ENCODE measurements at regions not wholly inside any gene's neighbourhood (a gene's known extent, or its start where the extent isn't known, plus 50 kb on each side); places are given as distances from the start of the nearest gene placed in this dataset.

GRCh38 chr15:38930851-38931572 is 366.4 kb upstream of the RASGRP1 start:
- Histone ChIP-seq H3K27me3 (ENCODE audit: control insufficient read depth in 2 of 2, insufficient read depth in 2 of 2, low read length in 2 of 2) (no peaks in the 10 kb centered on the region), H3K4me1 (ENCODE audit: control insufficient read depth in 2 of 2, insufficient read depth in 2 of 2, low read length in 2 of 2) (no peaks in the 10 kb centered on the region), H3K9me3 (ENCODE audit: control insufficient read depth in 2 of 3, low read length in 3 of 3) (no peaks in the 10 kb centered on the region), H3K4me3 (ENCODE audit: low read length) (no peak overlapping the region), H3K36me3 (ENCODE audit: control insufficient read depth in 2 of 3, insufficient read depth in 3 of 3, low read length in 3 of 3) (no peaks in the 10 kb centered on the region), H3K27ac (ENCODE audit: low read depth, low read length) (no peak overlapping the region)
- no peaks in the 10 kb centered on the region for H3K4me1 Mint-ChIP-seq
- peaks cover 0 to 7% (median 0%) of the 10 kb centered on the region in 11 donors for H3K9me3 Mint-ChIP-seq
- H3K4me3 Mint-ChIP-seq: no peak overlapping the region
- H3K36me3 Mint-ChIP-seq: no peaks in the 10 kb centered on the region
- ChIA-PET POLR2A (no interaction called here), CTCF (interaction anchor here (0.6 kb wide), 1 partner anchor 27 kb away, joined by 3 read pairs; no protein-coding TSS in a partner anchor)
- H3K27ac Mint-ChIP-seq: no peak overlapping the region
- DNase-seq (no peak), ATAC-seq (no peak)
- H3K27me3 Mint-ChIP-seq: peaks cover under 1 to 27% (median 22%) of the 10 kb centered on the region in 5 donors
- intact Hi-C loops (cut with micrococcal nuclease): no loop called here

DNA sequence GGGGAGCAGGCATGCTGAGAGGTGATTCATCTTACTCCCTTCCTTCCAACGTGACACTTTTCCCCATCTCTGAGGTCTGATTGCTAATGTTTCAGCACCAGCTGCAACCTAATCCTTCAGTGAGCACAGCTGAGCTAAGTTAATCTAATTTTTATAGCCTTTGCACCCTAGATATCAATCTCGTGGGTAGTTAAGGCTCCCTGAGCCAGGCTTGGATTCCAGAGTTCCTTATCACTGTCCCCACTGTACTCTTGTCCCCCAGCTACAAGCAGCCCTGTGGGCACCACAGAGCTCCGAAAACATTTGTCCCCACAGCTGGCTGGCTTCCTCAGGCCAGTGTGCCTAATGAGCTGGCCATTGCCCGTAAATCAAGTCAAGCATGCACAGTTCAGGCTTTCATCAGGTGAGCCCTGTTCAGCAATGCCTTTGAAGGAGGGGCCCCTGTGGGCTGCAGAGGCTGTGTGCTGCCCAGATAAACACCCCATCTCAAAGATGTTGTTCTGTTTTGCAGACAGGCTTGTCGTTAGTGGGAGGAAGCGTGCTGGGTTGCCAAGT is 376.9 kb upstream of the RASGRP1 start:
- Histone ChIP-seq H3K27ac (ENCODE audit: low read depth, low read length) (no peak overlapping the region), H3K9me3 (ENCODE audit: control insufficient read depth in 2 of 3, low read length in 3 of 3) (no peaks in the 10 kb centered on the region), H3K36me3 (ENCODE audit: control insufficient read depth in 2 of 3, insufficient read depth in 3 of 3, low read length in 3 of 3) (no peaks in the 10 kb centered on the region), H3K4me1 (ENCODE audit: control insufficient read depth in 2 of 2, insufficient read depth in 2 of 2, low read length in 2 of 2) (no peaks in the 10 kb centered on the region), H3K27me3 (ENCODE audit: control insufficient read depth in 2 of 2, insufficient read depth in 2 of 2, low read length in 2 of 2) (no peaks in the 10 kb centered on the region), H3K4me3 (ENCODE audit: low read length) (no peak overlapping the region)
- no peak for DNase-seq
- POLR2A ChIA-PET: no interaction called here
- no peaks in the 10 kb centered on the region for H3K36me3 Mint-ChIP-seq
- no peak for ATAC-seq
- no peaks in the 10 kb centered on the region for H3K4me1 Mint-ChIP-seq
- intact Hi-C loops (cut with micrococcal nuclease): no loop called here
- H3K27ac Mint-ChIP-seq: no peak overlapping the region
- no peak overlapping the region for H3K4me3 Mint-ChIP-seq
- CTCF ChIA-PET: no interaction called here
- H3K27me3 Mint-ChIP-seq: peaks cover 10 to 28% (median 20%) of the 10 kb centered on the region in 5 donors
- peaks cover 0 to 11% (median 0%) of the 10 kb centered on the region in 11 donors for H3K9me3 Mint-ChIP-seq

DNA sequence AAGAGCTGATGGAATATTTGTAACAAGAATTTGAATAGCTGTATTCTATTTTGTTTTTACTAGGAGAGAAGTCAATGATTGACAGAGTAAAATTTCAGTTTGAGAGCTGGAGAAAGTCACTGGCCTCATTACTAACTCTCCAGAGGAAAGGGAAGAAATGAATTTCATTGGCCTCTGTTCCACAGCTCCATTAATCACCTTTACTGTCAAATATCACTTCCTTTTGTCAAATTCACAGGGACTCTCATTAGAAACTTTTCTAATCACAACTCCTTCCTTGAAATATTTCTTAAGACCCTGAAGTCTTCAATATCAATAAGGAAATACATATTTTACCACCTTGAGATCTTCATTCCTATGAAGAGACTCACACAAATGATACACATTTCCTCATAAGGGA is 379.9 kb upstream of the RASGRP1 start:
- Histone ChIP-seq H3K9me3 (ENCODE audit: control insufficient read depth in 2 of 3, low read length in 3 of 3) (no peaks in the 10 kb centered on the region), H3K27ac (ENCODE audit: low read depth, low read length) (no peak overlapping the region), H3K4me1 (ENCODE audit: control insufficient read depth in 2 of 2, insufficient read depth in 2 of 2, low read length in 2 of 2) (no peaks in the 10 kb centered on the region), H3K27me3 (ENCODE audit: control insufficient read depth in 2 of 2, insufficient read depth in 2 of 2, low read length in 2 of 2) (no peaks in the 10 kb centered on the region), H3K36me3 (ENCODE audit: control insufficient read depth in 2 of 3, insufficient read depth in 3 of 3, low read length in 3 of 3) (no peaks in the 10 kb centered on the region), H3K4me3 (ENCODE audit: low read length) (no peak overlapping the region)
- Mint-ChIP-seq H3K9me3 (no peaks in the 10 kb centered on the region), H3K36me3 (no peaks in the 10 kb centered on the region), H3K4me1 (no peaks in the 10 kb centered on the region), H3K27me3 (peaks cover 0 to 11% (median 10%) of the 10 kb centered on the region in 5 donors), H3K27ac (no peak overlapping the region), H3K4me3 (no peak overlapping the region)
- intact Hi-C loops (cut with micrococcal nuclease): no loop called here
- no peak for ATAC-seq
- POLR2A ChIA-PET: no interaction called here
- CTCF ChIA-PET: no interaction called here
- no peak for DNase-seq

- DNase-seq: no peak
- no peak overlapping the region for H3K27ac Mint-ChIP-seq
- H3K36me3 Mint-ChIP-seq: no peaks in the 10 kb centered on the region
- POLR2A ChIA-PET: no interaction called here
- no peak overlapping the region for H3K27ac ChIP-seq (ENCODE audit: low read depth, low read length)
- peaks cover 0 to 11% (median 10%) of the 10 kb centered on the region in 5 donors for H3K27me3 Mint-ChIP-seq
- H3K9me3 Mint-ChIP-seq: no peaks in the 10 kb centered on the region
- no peak for ATAC-seq
- CTCF ChIA-PET: no interaction called here
- no peaks in the 10 kb centered on the region for H3K9me3 ChIP-seq (ENCODE audit: control insufficient read depth in 2 of 3, low read length in 3 of 3)
- intact Hi-C loops (cut with micrococcal nuclease): no loop called here
- H3K4me3 ChIP-seq (ENCODE audit: low read length): no peak overlapping the region
- H3K4me1 ChIP-seq (ENCODE audit: control insufficient read depth in 2 of 2, insufficient read depth in 2 of 2, low read length in 2 of 2): no peaks in the 10 kb centered on the region
- no peaks in the 10 kb centered on the region for H3K36me3 ChIP-seq (ENCODE audit: control insufficient read depth in 2 of 3, insufficient read depth in 3 of 3, low read length in 3 of 3)
- no peak overlapping the region for H3K4me3 Mint-ChIP-seq
- no peaks in the 10 kb centered on the region for H3K4me1 Mint-ChIP-seq
- H3K27me3 ChIP-seq (ENCODE audit: control insufficient read depth in 2 of 2, insufficient read depth in 2 of 2, low read length in 2 of 2): no peaks in the 10 kb centered on the region
These were observed 381.1 kb upstream of the RASGRP1 start for GRCh38 chr15:38945551-38946298.

- Mint-ChIP-seq H3K9me3 (peaks cover 0 to 1% (median 0%) of the 10 kb centered on the region in 11 donors), H3K27ac (no peak overlapping the region), H3K27me3 (peaks cover 1 to 30% (median 10%) of the 10 kb centered on the region in 5 donors), H3K4me3 (no peak overlapping the region), H3K4me1 (no peaks in the 10 kb centered on the region), H3K36me3 (no peaks in the 10 kb centered on the region)
- intact Hi-C loops (cut with micrococcal nuclease): no loop called here
- Histone ChIP-seq H3K36me3 (ENCODE audit: control insufficient read depth in 2 of 3, insufficient read depth in 3 of 3, low read length in 3 of 3) (no peaks in the 10 kb centered on the region), H3K27ac (ENCODE audit: low read depth, low read length) (no peak overlapping the region), H3K27me3 (ENCODE audit: control insufficient read depth in 2 of 2, insufficient read depth in 2 of 2, low read length in 2 of 2) (no peaks in the 10 kb centered on the region), H3K4me3 (ENCODE audit: low read length) (no peak overlapping the region), H3K9me3 (ENCODE audit: control insufficient read depth in 2 of 3, low read length in 3 of 3) (no peaks in the 10 kb centered on the region), H3K4me1 (ENCODE audit: control insufficient read depth in 2 of 2, insufficient read depth in 2 of 2, low read length in 2 of 2) (no peaks in the 10 kb centered on the region)
- DNase-seq: no peak
- ATAC-seq: no peak
- CTCF ChIA-PET: no interaction called here
- POLR2A ChIA-PET: no interaction called here
These were observed 389.5 kb upstream of the RASGRP1 start for GRCh38 chr15:38954090-38954489.

- no peaks in the 10 kb centered on the region for H3K4me1 ChIP-seq (ENCODE audit: control insufficient read depth in 2 of 2, insufficient read depth in 2 of 2, low read length in 2 of 2)
- Mint-ChIP-seq H3K27me3 (peaks cover 4 to 18% (median 8%) of the 10 kb centered on the region in 5 donors), H3K4me3 (no peak overlapping the region), H3K9me3 (no peaks in the 10 kb centered on the region), H3K27ac (no peak overlapping the region), H3K36me3 (no peaks in the 10 kb centered on the region), H3K4me1 (no peaks in the 10 kb centered on the region)
- H3K27ac ChIP-seq (ENCODE audit: low read depth, low read length): no peak overlapping the region
- H3K9me3 ChIP-seq (ENCODE audit: control insufficient read depth in 2 of 3, low read length in 3 of 3): no peaks in the 10 kb centered on the region
- H3K36me3 ChIP-seq (ENCODE audit: control insufficient read depth in 2 of 3, insufficient read depth in 3 of 3, low read length in 3 of 3): no peaks in the 10 kb centered on the region
- no peaks in the 10 kb centered on the region for H3K27me3 ChIP-seq (ENCODE audit: control insufficient read depth in 2 of 2, insufficient read depth in 2 of 2, low read length in 2 of 2)
- intact Hi-C loops (cut with micrococcal nuclease): no loop called here
- no peak overlapping the region for H3K4me3 ChIP-seq (ENCODE audit: low read length)
- DNase-seq: no peak
- ChIA-PET POLR2A (no interaction called here), CTCF (no interaction called here)
- no peak for ATAC-seq
These were observed 396.8 kb upstream of the RASGRP1 start for GRCh38 chr15:38961456-38961855.
